ENCODE measurements at regions not wholly inside any gene's neighbourhood (a gene's known extent, or its start where the extent isn't known, plus 50 kb on each side); places are given as distances from the start of the nearest gene placed in this dataset.
"Not testable (repeated sequence)": the region's sequence is repeated elsewhere in the genome, so short reads cannot be mapped to it uniquely, and the experiment has no call there.

GRCh38 chr15:21717661-21718060 is 159.9 kb downstream of the POTEB start:
- not testable (repeated sequence) for TF ChIP-seq EZH2 (IDR thresholded peaks at IDR 0.05; ENCODE audit: borderline replicate concordance, low read depth, low read length, severe bottlenecking); CTCF (IDR thresholded peaks at IDR 0.05; ENCODE audit: borderline replicate concordance, extremely low read depth, low read length, poor library complexity, severe bottlenecking)

Measured in DND-41 (cell line).